Neural crest cell (in vitro differentiated cells): ENCODE measurements at regions not wholly inside any gene's neighbourhood (a gene's known extent, or its start where the extent isn't known, plus 50 kb on each side); places are given as distances from the start of the nearest gene placed in this dataset.

ENCODE experiments used
- DNase-seq: peaks from one replicate; pipeline ENCODE4 v3.0.0; 2021; ENCODE audit warnings: low read depth, mixed read lengths, low spot score
- H3K27ac Mint-ChIP-seq: one replicate; pipeline ENCODE4 v1.8.0; 2021; ENCODE audit warnings: mild to moderate bottlenecking, mixed read lengths; ENCODE audit not compliant: unreplicated experiment
- H3K27me3 Mint-ChIP-seq: 2 replicates; pipeline ENCODE4 v1.8.0; 2021; ENCODE audit warnings: low read depth, mild to moderate bottlenecking, mixed read lengths
- H3K36me3 Mint-ChIP-seq: 2 replicates; pipeline ENCODE4 v1.8.0; 2021; ENCODE audit warnings: low read depth, mild to moderate bottlenecking, mixed read lengths
- H3K4me1 Mint-ChIP-seq: 2 replicates; pipeline ENCODE4 v1.8.0; 2021; ENCODE audit warnings: mixed read lengths
- H3K4me3 Mint-ChIP-seq: one replicate; pipeline ENCODE4 v1.8.0; 2021; ENCODE audit warnings: mild to moderate bottlenecking, mixed read lengths
- H3K9me3 Mint-ChIP-seq: 2 replicates; pipeline ENCODE4 v1.8.0; 2021; ENCODE audit warnings: mixed read lengths
- TF ChIP-seq, protein P1 (sequence below): fragments of 200-600 bp; sonication (generic); conservative IDR thresholded peaks from 2 replicates; pipeline ENCODE4 v1.5.0; 2021; ENCODE audit warnings: antibody characterized with exemption, mild to moderate bottlenecking

GRCh38 chr13:74452881-74453280 lies 318.7 kb upstream of the KLF12 start:
- H3K36me3 Mint-ChIP-seq = no peaks in the 10 kb centered on the region
- H3K4me1 Mint-ChIP-seq = peaks cover 23% of the 10 kb centered on the region
- peaks cover 17% of the 10 kb centered on the region for H3K9me3 Mint-ChIP-seq
- no peak overlapping the region for H3K27ac Mint-ChIP-seq
- no peak overlapping the region for H3K4me3 Mint-ChIP-seq
- TF ChIP-seq, protein P1, sequence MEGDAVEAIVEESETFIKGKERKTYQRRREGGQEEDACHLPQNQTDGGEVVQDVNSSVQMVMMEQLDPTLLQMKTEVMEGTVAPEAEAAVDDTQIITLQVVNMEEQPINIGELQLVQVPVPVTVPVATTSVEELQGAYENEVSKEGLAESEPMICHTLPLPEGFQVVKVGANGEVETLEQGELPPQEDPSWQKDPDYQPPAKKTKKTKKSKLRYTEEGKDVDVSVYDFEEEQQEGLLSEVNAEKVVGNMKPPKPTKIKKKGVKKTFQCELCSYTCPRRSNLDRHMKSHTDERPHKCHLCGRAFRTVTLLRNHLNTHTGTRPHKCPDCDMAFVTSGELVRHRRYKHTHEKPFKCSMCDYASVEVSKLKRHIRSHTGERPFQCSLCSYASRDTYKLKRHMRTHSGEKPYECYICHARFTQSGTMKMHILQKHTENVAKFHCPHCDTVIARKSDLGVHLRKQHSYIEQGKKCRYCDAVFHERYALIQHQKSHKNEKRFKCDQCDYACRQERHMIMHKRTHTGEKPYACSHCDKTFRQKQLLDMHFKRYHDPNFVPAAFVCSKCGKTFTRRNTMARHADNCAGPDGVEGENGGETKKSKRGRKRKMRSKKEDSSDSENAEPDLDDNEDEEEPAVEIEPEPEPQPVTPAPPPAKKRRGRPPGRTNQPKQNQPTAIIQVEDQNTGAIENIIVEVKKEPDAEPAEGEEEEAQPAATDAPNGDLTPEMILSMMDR = no peak
- DNase-seq = no peak
- no peaks in the 10 kb centered on the region for H3K27me3 Mint-ChIP-seq

- Mint-ChIP-seq H3K4me1 (peaks cover 27% of the 10 kb centered on the region), H3K27ac (no peak overlapping the region), H3K4me3 (no peak overlapping the region), H3K9me3 (peaks cover 17% of the 10 kb centered on the region), H3K27me3 (no peaks in the 10 kb centered on the region), H3K36me3 (no peaks in the 10 kb centered on the region)
- TF ChIP-seq, protein P1 = no peak
- DNase-seq = no peak
Measured at GRCh38 chr13:74452176-74452575, 318.0 kb upstream of the KLF12 start.

GRCh38 chr13:74450964-74451363 lies 316.8 kb upstream of the KLF12 start:
- no peak overlapping the region for H3K27ac Mint-ChIP-seq
- DNase-seq = no peak
- no peak overlapping the region for H3K4me3 Mint-ChIP-seq
- H3K9me3 Mint-ChIP-seq = peaks cover 15% of the 10 kb centered on the region
- TF ChIP-seq, protein P1 = no peak
- peaks cover 27% of the 10 kb centered on the region for H3K4me1 Mint-ChIP-seq
- no peaks in the 10 kb centered on the region for H3K36me3 Mint-ChIP-seq
- no peaks in the 10 kb centered on the region for H3K27me3 Mint-ChIP-seq

DNA sequence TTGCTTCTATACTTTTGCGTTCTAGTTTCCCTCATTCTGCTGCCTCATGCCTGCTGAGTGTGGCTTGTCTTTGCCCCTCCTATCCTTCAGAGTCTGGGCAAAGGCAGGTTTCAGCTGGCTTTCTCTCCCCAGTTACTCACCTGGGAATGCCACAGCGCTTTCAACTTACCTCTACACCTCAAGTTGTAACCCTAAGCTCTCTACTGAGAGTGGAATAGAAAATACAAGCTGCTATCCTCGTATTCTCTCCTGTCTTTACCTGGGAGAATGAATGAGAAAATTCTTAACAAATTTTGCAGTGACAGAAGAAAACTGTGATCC lies 316.3 kb upstream of the KLF12 start:
- DNase-seq = no peak
- H3K9me3 Mint-ChIP-seq = peaks cover 12% of the 10 kb centered on the region
- TF ChIP-seq, protein P1 = no peak
- H3K4me1 Mint-ChIP-seq = peaks cover 27% of the 10 kb centered on the region
- no peaks in the 10 kb centered on the region for H3K27me3 Mint-ChIP-seq
- H3K4me3 Mint-ChIP-seq = no peak overlapping the region
- H3K36me3 Mint-ChIP-seq = no peaks in the 10 kb centered on the region
- no peak overlapping the region for H3K27ac Mint-ChIP-seq

DNA sequence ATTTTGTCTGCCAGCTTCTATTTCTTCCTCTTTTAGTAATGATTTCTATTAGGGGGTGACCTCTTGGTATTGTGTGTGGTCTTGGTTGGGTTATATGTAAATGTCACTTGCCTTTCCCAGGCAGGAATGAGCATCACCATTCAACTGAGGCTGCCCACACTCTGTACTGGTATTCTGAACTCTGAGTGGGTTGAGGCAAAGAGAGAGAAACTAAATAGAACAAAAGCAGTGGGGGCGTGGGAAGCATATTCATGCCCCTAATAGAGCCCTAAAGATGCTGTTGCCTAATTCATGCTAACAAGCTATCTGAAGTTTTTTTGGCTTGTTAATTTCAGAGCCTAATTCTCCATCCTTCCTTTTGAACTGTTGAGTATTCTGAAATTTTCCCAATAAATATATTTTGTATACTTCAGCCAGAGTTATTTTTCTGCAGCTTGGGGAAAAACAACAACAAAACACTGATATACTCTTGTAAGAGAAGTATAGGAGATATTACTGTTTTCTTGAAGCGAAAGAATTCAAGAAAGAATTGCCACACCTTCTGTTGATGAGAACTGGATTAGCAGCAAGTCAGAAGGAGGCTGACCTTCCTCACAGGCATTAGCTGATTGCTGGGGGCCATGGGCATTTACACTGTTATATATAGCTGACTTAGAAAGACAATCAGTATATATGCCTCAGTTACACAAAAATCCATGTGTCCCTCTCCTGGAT lies 315.8 kb upstream of the KLF12 start:
- TF ChIP-seq, protein P1 = no peak
- no peak for DNase-seq
- no peaks in the 10 kb centered on the region for H3K36me3 Mint-ChIP-seq
- no peak overlapping the region for H3K27ac Mint-ChIP-seq
- H3K9me3 Mint-ChIP-seq = peaks cover 8% of the 10 kb centered on the region
- no peak overlapping the region for H3K4me3 Mint-ChIP-seq
- H3K4me1 Mint-ChIP-seq = peaks cover 27% of the 10 kb centered on the region
- no peaks in the 10 kb centered on the region for H3K27me3 Mint-ChIP-seq
